Lower leg skin (tissue), 4 donors: ENCODE measurements at regions not wholly inside any gene's neighbourhood (a gene's known extent, or its start where the extent isn't known, plus 50 kb on each side); places are given as distances from the start of the nearest gene placed in this dataset.

Experiments used
- DNase-seq, 2 donors: peaks; one replicate each; pipeline ENCODE4 v3.0.0-alpha.2; 2019; ENCODE audit warnings: low spot score in 2 of 2
- H3K4me3 ChIP-seq: fragments of 200-600 bp; sonication (generic); 2 replicates; pipeline ENCODE4 v1.5.1; 2017; ENCODE audit warnings: mild to moderate bottlenecking, low read depth; ENCODE audit not compliant: poor library complexity, severe bottlenecking
- POLR2A ChIP-seq, 2 donors: fragments of 450-650 bp; IDR thresholded peaks; one replicate each; pipeline ENCODE4 v1.6.1; 2016 to 2017; ENCODE audit warnings: antibody characterized with exemption in 2 of 2, mild to moderate bottlenecking in 1 of 2, moderate library complexity in 1 of 2
- WGBS, 2 donors: methylation state at CpG; one replicate each; pipeline ENCODE4 v1.1.5; 2018; 5-methylcytosine and 5-hydroxymethylcytosine counted together
- intact Hi-C: fragments of 100-400 bp; cut with DNase I; formaldehyde crosslinking; loops from one replicate; pipeline ENCODE4 v1.15.0; 2023; ENCODE audit warnings: low total_unique reads
- TF ChIP-seq, protein P1 (sequence below), 3 donors: fragments of 450-650 bp; IDR thresholded peaks; one replicate each; pipeline ENCODE4 v1.5.1; 2016; ENCODE audit warnings: antibody characterized with exemption in 3 of 3, mild to moderate bottlenecking in 3 of 3, moderate library complexity in 2 of 3

DNA sequence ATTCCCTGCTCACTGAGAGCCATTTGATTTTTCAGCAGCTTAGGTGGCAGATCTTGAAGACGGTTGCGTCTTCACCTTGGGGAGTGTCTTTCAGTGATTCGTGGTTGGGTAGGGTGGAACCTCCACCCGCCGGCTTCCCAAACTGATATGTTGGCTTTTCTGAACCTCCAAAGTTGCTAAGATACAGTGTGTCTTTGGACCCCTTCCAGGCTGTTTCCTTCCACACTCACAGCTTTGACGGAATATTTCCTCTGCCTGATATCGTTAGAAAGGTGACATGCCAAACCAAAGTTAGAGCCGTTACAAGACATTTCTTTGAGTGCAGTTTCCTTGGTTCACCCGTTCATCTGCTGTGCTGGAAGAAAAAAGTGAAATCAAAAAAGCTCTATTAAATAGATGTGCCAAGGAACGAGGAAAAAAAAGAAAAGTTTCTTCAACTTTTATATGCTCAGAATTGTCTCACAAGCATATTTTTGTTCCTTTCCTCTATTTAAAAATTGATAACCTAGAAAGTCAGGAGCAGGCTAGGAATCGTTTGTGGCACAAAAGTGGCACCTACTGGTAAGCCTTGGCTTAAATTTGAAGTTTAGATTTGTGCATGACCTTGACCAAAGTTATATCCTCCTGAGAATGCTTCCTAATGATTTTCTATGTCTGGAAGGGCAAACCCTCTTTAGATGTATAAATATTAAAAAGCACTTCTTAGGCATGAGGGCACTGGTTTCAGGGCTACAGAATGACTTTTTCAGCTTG lies 270.7 kb upstream of the WWC1 start:
- no peak for TF ChIP-seq POLR2A (IDR thresholded peaks at IDR 0.05)
- TF ChIP-seq, protein P1, sequence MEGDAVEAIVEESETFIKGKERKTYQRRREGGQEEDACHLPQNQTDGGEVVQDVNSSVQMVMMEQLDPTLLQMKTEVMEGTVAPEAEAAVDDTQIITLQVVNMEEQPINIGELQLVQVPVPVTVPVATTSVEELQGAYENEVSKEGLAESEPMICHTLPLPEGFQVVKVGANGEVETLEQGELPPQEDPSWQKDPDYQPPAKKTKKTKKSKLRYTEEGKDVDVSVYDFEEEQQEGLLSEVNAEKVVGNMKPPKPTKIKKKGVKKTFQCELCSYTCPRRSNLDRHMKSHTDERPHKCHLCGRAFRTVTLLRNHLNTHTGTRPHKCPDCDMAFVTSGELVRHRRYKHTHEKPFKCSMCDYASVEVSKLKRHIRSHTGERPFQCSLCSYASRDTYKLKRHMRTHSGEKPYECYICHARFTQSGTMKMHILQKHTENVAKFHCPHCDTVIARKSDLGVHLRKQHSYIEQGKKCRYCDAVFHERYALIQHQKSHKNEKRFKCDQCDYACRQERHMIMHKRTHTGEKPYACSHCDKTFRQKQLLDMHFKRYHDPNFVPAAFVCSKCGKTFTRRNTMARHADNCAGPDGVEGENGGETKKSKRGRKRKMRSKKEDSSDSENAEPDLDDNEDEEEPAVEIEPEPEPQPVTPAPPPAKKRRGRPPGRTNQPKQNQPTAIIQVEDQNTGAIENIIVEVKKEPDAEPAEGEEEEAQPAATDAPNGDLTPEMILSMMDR (IDR thresholded peaks at IDR 0.05): no peak
- intact Hi-C loops: loop anchor here (5.0 kb wide), 1 partner anchor 298 kb away; no protein-coding TSS in a partner anchor
- H3K4me3 ChIP-seq: no peak overlapping the region
- DNase-seq: no peak
- 24 to 27% methylated on average over 11 of the region's 11 CpGs for WGBS, 2 donors

DNA sequence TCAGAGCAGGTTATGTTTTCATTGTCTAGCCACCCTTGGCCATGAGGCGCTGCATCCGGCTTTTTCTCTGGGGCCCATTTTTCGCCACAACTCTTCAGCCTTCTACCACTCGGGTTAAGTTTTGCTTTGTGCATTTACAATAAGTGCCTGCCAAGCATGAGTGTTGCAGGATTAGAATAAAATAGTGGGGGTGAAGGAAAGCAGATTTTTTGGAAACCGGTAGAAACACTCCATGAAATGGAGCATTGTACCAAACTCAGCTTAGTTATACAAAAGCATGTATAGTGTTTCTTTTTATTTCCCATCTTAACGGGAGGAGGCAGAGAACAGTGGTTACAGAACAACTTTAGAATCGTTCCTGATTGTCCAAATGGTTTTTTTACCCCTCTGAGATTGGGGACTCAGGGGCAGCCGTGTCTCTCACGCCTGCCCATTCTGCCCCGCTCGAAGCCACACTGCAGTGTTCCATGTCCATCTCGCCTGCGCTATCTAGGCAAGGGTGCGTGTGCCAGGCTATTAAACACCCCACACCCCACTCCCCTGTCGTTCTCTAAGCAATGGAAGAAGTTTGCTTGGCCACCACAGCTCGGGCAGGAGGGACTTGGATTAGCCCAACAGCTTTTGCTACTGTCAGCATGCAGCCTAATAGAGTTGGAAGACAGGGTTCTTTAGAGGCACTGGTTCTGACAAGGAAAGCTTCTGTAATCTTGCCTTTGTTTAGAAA lies 268.8 kb upstream of the WWC1 start:
- intact Hi-C loops: loop anchor here (5.0 kb wide), 1 partner anchor 300 kb away; no protein-coding TSS in a partner anchor
- 54 to 56% methylated on average over 16 of the region's 16 CpGs for WGBS, 2 donors
- H3K4me3 ChIP-seq: no peak overlapping the region

DNA sequence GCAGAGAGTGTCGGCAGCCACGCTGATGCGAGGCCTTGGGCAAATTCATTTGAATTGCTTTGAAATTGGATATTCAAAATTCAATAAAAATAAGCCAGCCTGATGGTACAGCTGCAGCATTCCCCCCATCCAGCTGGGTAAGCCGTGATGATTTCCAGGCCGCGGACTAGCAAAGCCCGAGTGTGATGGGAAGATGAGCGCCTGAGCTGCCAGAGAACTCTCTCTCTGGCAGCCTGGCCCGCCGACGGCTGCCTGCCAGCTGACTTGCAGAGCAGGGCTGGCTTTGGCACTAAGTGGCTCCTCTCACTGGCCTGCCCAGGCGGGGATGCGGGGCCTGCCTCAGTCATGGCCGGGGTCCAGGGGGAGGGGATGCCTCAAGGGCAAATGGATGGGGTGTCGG lies 268.3 kb upstream of the WWC1 start:
- no peak for TF ChIP-seq POLR2A (IDR thresholded peaks at IDR 0.05)
- TF ChIP-seq, protein P1 (IDR thresholded peaks at IDR 0.05): no peak
- peak; percentile 24 to 84 for DNase-seq
- intact Hi-C loops: loop anchor here (5.0 kb wide), 1 partner anchor 301 kb away; no protein-coding TSS in a partner anchor
- WGBS, 2 donors: 14 to 25% methylated on average over 15 of the region's 15 CpGs
- no peak overlapping the region for H3K4me3 ChIP-seq

More for the DNA sequence above, 268.8 kb upstream of the WWC1 start:
- TF ChIP-seq POLR2A (IDR thresholded peaks at IDR 0.05): no peak
- TF ChIP-seq, protein P1 (IDR thresholded peaks at IDR 0.05): no peak
- DNase-seq: no peak

DNA sequence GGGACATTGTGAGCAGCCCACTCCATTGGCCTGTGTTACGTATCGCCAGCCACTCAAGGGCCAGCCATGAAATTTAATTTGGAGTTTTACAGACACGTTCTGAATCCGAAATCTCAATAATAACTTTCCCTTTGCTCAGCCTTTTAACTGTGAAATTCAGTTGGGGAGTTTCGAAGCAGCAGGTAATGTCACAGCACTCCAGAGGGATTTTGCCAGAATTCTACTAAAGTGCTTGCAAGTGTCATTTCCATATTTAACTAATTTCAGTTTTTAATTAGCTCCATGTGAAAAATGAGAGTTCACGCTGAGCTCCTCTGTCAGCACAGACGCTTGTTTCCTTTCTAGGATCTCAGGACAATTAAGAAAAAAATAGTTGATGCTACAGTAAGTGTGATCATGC lies 267.1 kb upstream of the WWC1 start:
- TF ChIP-seq, protein P1 (IDR thresholded peaks at IDR 0.05): no peak
- TF ChIP-seq POLR2A (IDR thresholded peaks at IDR 0.05): no peak
- H3K4me3 ChIP-seq: no peak overlapping the region
- WGBS, 2 donors: 84 to 88% methylated on average over 7 of the region's 7 CpGs
- intact Hi-C loops: loop anchor here (5.0 kb wide), 1 partner anchor 302 kb away; no protein-coding TSS in a partner anchor
- no peak for DNase-seq

DNA sequence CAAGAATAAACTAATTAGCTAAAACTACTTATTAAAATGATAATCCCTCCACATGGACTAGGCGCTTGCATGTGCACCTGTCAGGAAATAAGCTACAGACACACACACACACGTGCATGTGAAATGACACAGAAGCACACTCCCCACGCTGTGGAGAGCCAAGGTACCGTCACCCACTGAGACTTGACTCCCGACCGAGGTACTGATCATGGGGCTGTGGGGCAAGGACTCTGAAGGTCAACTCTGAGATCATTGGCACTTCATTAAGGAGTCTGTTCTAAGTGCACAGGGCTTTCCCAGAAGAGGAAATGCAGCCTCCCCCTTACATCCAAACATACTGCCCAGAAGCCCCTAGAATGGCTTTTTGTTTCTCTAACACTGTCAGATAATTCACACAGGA lies 264.4 kb upstream of the WWC1 start:
- TF ChIP-seq, protein P1 (IDR thresholded peaks at IDR 0.05): no peak
- TF ChIP-seq POLR2A (IDR thresholded peaks at IDR 0.05): no peak
- H3K4me3 ChIP-seq: no peak overlapping the region
- intact Hi-C loops: no loop called here
- no peak for DNase-seq
- WGBS, 2 donors: 78 to 83% methylated on average over 6 of the region's 6 CpGs
